HCT116 (cell line): ENCODE measurements at regions not wholly inside any gene's neighbourhood (a gene's known extent, or its start where the extent isn't known, plus 50 kb on each side); places are given as distances from the start of the nearest gene placed in this dataset.

Experiments
- ATAC-seq: fragments of 200-7000 bp; cut with Tn5 transposase; 2 replicates; pipeline ENCODE4 v1.9.1; 2020; ENCODE audit warnings: mild to moderate bottlenecking, moderate library complexity
- BruUV-seq: library from RNA; stranded (reverse); fragments of 400-500 nt; replicated peaks from 2 replicates; lab custom pipeline; 2021; lab: Mats Ljungman, UMichigan
- CTCF ChIA-PET: fragments of 300-600 bp; sonication (Branson Sonifier 250); formaldehyde crosslinking; loops from one replicate; lab custom pipeline; 2021; ENCODE audit warnings: antibody characterized with exemption; lab: Charles Lee
- POLR2A ChIA-PET: fragments of 300-600, 350-600 bp; sonication (Branson Sonifier 250); formaldehyde crosslinking; loops from one replicate; lab custom pipeline; 2021; ENCODE audit warnings: antibody characterized with exemption; lab: Charles Lee
- RAD21 ChIA-PET, 2 experiments: fragments of 300-600 bp; sonication (Branson Sonifier 250); formaldehyde crosslinking; loops; one replicate each; lab custom pipeline; 2023; ENCODE audit warnings: low total read pairs in 2 of 2; ENCODE audit not compliant: uncharacterized antibody in 2 of 2, unreplicated experiment in 2 of 2, low non-redundant PET in 1 of 2; lab: Charles Lee
- DNase-seq: peaks from one replicate; pipeline ENCODE4 v3.0.0-alpha.2; 2010; ENCODE audit warnings: low read depth, low spot score
- H2AFZ ChIP-seq: fragments of 200-600 bp; shearing (Covaris generic), sonication (generic); 2 replicates; pipeline ENCODE4 v1.6.1; 2017; ENCODE audit warnings: low read depth, mixed run types, mixed read lengths, antibody characterized with exemption, low read length; ENCODE audit not compliant: poor library complexity, severe bottlenecking
- H3K27ac ChIP-seq: 2 replicates; pipeline ENCODE4 v1.5.1; 2012; ENCODE audit warnings: low read depth, low read length
- H3K27me3 ChIP-seq: fragments of 200-600 bp; sonication (generic); 2 replicates; pipeline ENCODE4 v1.6.1; 2016; ENCODE audit warnings: mixed run types, low read length, mixed read lengths; ENCODE audit not compliant: insufficient read depth
- H3K36me3 ChIP-seq, 2 experiments: fragments of 200-500 bp in 1 of 2; fragments of 200-600 bp in 1 of 2; sonication (Bioruptor generic) in 1 of 2; sonication (generic) in 1 of 2; 2 replicates each; pipeline versions ENCODE4 v1.5.1 to v1.6.1; 2014 to 2016; ENCODE audit warnings: low read length in 2 of 2, inconsistent platforms in 1 of 2, mixed read lengths in 1 of 2, mixed run types in 1 of 2; ENCODE audit not compliant: insufficient read depth in 2 of 2, control insufficient read depth in 1 of 2
- H3K4me1 ChIP-seq, 2 experiments: fragments of 200-600 bp in 1 of 2; sonication (generic) in 1 of 2; 2 replicates each; pipeline versions ENCODE4 v1.5.1 to v1.6.1; 2012 to 2017; ENCODE audit warnings: low read length in 2 of 2, inconsistent platforms in 1 of 2, mild to moderate bottlenecking in 1 of 2, mixed read lengths in 1 of 2, mixed run types in 1 of 2, moderate library complexity in 1 of 2; ENCODE audit not compliant: insufficient read depth in 2 of 2, control insufficient read depth in 1 of 2
- H3K4me2 ChIP-seq: fragments of 200-600 bp; sonication (generic); 2 replicates; pipeline ENCODE4 v1.6.1; 2017; ENCODE audit warnings: mixed run types, low read length, mixed read lengths
- H3K4me3 ChIP-seq, 2 experiments: fragments of 200-600 bp in 1 of 2; sonication (generic) in 1 of 2; replicated peaks in 1 of 2; 2 replicates each; pipeline ENCODE4 v1.5.1; 2011 to 2016; ENCODE audit warnings: low read length in 2 of 2, control low read depth in 1 of 2, low read depth in 1 of 2, mild to moderate bottlenecking in 1 of 2, mixed read lengths in 1 of 2, mixed run types in 1 of 2
- H3K79me2 ChIP-seq: fragments of 200-600 bp; sonication (generic); 2 replicates; pipeline ENCODE4 v1.6.1; 2017; ENCODE audit warnings: mild to moderate bottlenecking, mixed run types, low read length, moderate library complexity, mixed read lengths; ENCODE audit not compliant: insufficient read depth
- H3K9ac ChIP-seq: fragments of 200-600 bp; sonication (generic); 2 replicates; pipeline ENCODE4 v1.6.1; 2016; ENCODE audit warnings: low read length, mixed read lengths
- H3K9me2 ChIP-seq: fragments of 200-600 bp; sonication (generic), shearing (Covaris generic); 2 replicates; pipeline ENCODE4 v1.6.1; 2017; ENCODE audit warnings: mixed run types, mild to moderate bottlenecking, moderate library complexity; ENCODE audit not compliant: insufficient read depth
- H3K9me3 ChIP-seq, 2 experiments: fragments of 200-500 bp in 1 of 2; fragments of 200-600 bp in 1 of 2; sonication (Bioruptor generic) in 1 of 2; sonication (generic) in 1 of 2; 2 replicates each; pipeline ENCODE4 v1.6.1; 2014 to 2017; ENCODE audit warnings: low read length in 2 of 2, mixed read lengths in 2 of 2, inconsistent platforms in 1 of 2, low read depth in 1 of 2, mild to moderate bottlenecking in 1 of 2, mixed run types in 1 of 2, moderate library complexity in 1 of 2; ENCODE audit not compliant: control insufficient read depth in 1 of 2, insufficient read depth in 1 of 2
- H4K20me1 ChIP-seq: fragments of 200-600 bp; sonication (generic), shearing (Covaris generic); 2 replicates; pipeline ENCODE4 v1.6.1; 2017; ENCODE audit warnings: mixed run types, mild to moderate bottlenecking, moderate library complexity; ENCODE audit not compliant: insufficient read depth
- CBX3 ChIP-seq: IDR thresholded peaks from 2 replicates; pipeline ENCODE4 v1.6.1; 2012; ENCODE audit warnings: low read depth
- CEBPB ChIP-seq: IDR thresholded peaks from 2 replicates; pipeline ENCODE4 v1.6.1; 2012; ENCODE audit warnings: low read depth
- EZH2 ChIP-seq: fragments of 200-600 bp; sonication (generic); IDR thresholded peaks from 2 replicates; pipeline ENCODE4 v1.6.1; 2017; ENCODE audit warnings: antibody characterized with exemption, mixed run types
- FOSL1 ChIP-seq: IDR thresholded peaks from 2 replicates; pipeline ENCODE4 v1.6.1; 2012; ENCODE audit warnings: low read depth
- JUND ChIP-seq: IDR thresholded peaks from 2 replicates; pipeline ENCODE4 v1.6.1; 2012
- MAX ChIP-seq: IDR thresholded peaks from 2 replicates; pipeline ENCODE4 v1.6.1; 2012
- POLR2A ChIP-seq: IDR thresholded peaks from 2 replicates; pipeline ENCODE4 v1.7.0; 2011; ENCODE audit warnings: borderline replicate concordance; ENCODE audit not compliant: insufficient read depth, insufficient read length; ENCODE audit errors: extremely low read depth
- POLR2AphosphoS5 ChIP-seq: IDR thresholded peaks from 2 replicates; pipeline ENCODE4 v1.6.1; 2011; ENCODE audit warnings: mild to moderate bottlenecking, low read depth, low read length, moderate library complexity
- REST ChIP-seq: IDR thresholded peaks from 2 replicates; pipeline ENCODE4 v1.6.1; 2012; ENCODE audit warnings: low read depth
- SP1 ChIP-seq: IDR thresholded peaks from 2 replicates; pipeline ENCODE4 v1.6.1; 2012; ENCODE audit warnings: low read depth
- SRF ChIP-seq: IDR thresholded peaks from 2 replicates; pipeline ENCODE4 v1.6.1; 2012; ENCODE audit warnings: low read depth
- TCF7L2 ChIP-seq: IDR thresholded peaks from 2 replicates; pipeline ENCODE4 v1.7.0; 2011; ENCODE audit warnings: borderline replicate concordance, inconsistent platforms; ENCODE audit not compliant: insufficient read depth, insufficient read length; ENCODE audit errors: extremely low read depth
- YY1 ChIP-seq: IDR thresholded peaks from 2 replicates; pipeline ENCODE4 v1.6.1; 2011; ENCODE audit warnings: low read length, low read depth, moderate library complexity, mild to moderate bottlenecking; ENCODE audit not compliant: insufficient replicate concordance; ENCODE audit errors: extremely low read depth
- intact Hi-C: fragments of 100-400 bp; cut with micrococcal nuclease; formaldehyde crosslinking; loops from 2 replicates; pipeline ENCODE4 v1.10.0; 2022
- TF ChIP-seq, protein P1 (sequence below): IDR thresholded peaks from 2 replicates; pipeline ENCODE4 v1.6.1; 2012

DNA sequence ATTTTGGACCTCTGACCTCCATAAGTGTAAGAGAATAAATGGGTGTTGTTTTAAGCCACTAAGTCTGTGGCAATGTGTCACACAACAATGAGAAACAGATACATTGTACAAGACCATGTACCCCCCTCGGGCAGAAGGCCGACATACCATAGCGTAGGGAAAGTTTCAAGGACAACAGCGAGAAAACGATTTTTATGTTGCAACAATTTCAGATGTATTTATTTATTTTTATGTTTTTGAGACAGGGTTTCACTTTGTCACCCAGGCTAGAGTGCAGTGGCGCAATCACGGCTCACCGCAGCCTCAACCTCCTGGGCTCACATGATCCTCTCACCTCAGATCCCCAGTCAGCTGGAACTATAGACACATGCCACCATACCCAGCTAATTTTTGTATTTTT lies 136.4 kb upstream of the NCOR2 start:
- Histone ChIP-seq H3K4me3 (no peak overlapping the region), H3K4me1 (peaks cover 0 to 6% of the 10 kb centered on the region in 2 experiments; a peak in 1 of 4 replicates)
- ATAC-seq = no peak
- TF ChIP-seq SRF = no peak
- no peak for TF ChIP-seq CBX3
- TF ChIP-seq TCF7L2 = no peak
- no peak for TF ChIP-seq EZH2
- no peak for TF ChIP-seq REST
- no peak for TF ChIP-seq JUND
- no peak for TF ChIP-seq MAX
- TF ChIP-seq, protein P1, sequence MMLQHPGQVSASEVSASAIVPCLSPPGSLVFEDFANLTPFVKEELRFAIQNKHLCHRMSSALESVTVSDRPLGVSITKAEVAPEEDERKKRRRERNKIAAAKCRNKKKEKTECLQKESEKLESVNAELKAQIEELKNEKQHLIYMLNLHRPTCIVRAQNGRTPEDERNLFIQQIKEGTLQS = no peak
- no peak for TF ChIP-seq POLR2A
- TF ChIP-seq FOSL1 = no peak
- no peak for TF ChIP-seq CEBPB
- no peak for TF ChIP-seq SP1
- TF ChIP-seq YY1 = no peak
- TF ChIP-seq POLR2AphosphoS5 = no peak
- TF ChIP-seq, all 23 proteins: peak for 0
- Histone ChIP-seq H3K27ac (no peak overlapping the region), H3K4me2 (no peak overlapping the region), H3K9me2 (no peaks in the 10 kb centered on the region), H3K79me2 (no peaks in the 10 kb centered on the region), H2AFZ (no peak overlapping the region), H3K9ac (no peak overlapping the region), H3K27me3 (no peaks in the 10 kb centered on the region; the same call in 1 of the 2 replicates), H3K9me3 (no peaks in the 10 kb centered on the region; a peak in 1 of 4 replicates), H4K20me1 (no peaks in the 10 kb centered on the region), H3K36me3 (no peaks in the 10 kb centered on the region)
- ChIA-PET RAD21 (no interaction called here), CTCF (no interaction called here), POLR2A (no interaction called here)
- DNase-seq = no peak
- intact Hi-C loops = no loop called here
- no TSS peak for BruUV-seq
